ENCODE measurements at regions not wholly inside any gene's neighbourhood (a gene's known extent, or its start where the extent isn't known, plus 50 kb on each side); places are given as distances from the start of the nearest gene placed in this dataset.
"Not testable (repeated sequence)": the region's sequence is repeated elsewhere in the genome, so short reads cannot be mapped to it uniquely, and the experiment has no call there.

DNA sequence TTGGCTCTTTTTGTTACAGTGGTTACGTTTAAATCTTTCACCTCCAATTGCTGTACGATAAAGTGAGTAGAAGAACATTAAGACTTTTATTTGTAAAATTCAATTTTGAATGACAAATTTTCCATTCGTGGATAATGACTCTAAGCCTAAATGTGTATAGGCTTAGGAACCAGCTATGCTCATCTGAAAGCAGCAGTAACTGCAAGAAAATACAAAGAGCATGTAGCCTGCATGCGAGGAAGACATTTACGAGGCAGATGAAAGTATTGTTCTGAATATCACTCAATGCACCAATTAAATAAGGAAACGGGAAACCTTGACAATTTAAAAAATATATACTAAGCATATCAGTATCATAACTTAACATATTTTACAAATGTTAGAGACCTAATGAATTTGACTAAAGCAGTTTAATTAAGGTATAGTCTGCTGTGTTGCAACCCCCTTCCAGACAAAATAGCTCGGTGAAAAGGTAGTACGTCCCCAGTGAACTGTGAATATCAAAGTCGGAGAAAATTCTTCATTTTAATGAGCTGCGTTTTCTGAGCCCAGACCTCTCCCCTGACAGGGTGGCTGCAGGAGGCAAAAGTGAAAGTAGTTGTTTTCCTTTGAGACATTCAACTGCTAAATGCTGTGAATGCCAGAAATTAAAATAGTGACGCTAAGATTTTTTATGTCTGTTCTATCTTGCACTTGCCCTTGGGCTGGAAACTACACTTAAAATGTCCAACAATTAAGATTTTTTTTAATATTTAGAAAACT, 1236.5 kb upstream of the TENM3 start:
- no peak for DNase-seq

DNA sequence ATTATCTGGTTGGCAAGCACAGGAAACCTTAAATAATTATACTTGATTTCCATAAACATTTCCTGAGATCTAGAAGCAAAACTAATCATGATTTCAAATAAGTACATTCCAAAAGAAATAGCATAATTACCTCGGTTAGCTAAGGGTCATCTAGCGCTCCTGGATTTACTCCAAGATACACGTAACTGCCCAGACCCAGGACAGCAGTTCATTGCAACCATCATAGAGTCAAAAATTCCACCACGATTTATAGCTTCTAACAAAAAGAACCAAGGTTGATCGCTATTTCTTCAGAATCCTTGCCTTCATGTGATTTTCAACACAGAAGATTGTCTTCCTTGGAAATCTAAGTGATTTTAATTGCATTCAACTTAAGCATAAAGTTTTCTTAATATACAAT, 1235.5 kb upstream of the TENM3 start:
- no peak for DNase-seq

DNA sequence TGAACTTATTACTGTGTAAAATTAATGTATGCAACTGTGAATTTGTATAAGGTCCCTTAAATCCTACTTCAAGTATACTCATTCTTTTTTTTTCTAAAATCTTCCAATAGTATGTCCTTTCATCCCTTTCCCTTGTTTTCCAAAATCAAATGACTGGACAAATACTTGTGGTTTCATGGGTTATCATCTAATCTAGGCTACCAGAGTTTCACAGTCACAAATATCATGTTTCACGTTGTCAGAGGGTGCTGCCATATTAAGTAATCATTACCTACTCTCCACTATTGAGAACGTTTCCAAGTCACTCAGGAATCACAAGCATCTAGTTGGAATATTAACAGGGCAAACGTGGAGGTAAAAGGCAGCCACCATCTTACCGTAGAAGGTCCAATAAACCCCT, 1235.0 kb upstream of the TENM3 start:
- DNase-seq = no peak

DNA sequence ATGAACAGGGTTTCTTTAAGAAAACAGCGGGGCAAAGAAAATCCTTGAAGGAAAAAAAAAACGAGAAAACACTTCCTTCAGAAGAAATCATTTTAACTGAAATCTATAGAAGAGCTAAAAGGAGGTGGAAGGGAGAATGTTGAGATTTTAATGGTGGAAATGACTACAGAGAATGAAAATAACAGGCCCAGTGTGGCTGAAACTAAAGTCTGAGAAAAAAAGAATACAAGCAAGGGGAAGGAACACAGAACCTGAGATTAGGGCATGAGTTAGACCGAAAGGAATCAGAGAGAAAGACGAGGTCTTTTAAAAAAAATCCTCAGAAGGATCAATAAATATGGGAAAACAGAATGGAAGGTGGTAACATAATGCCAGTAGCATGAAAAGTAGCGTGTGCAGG, 1230.0 kb upstream of the TENM3 start:
- DNase-seq = no peak

DNA sequence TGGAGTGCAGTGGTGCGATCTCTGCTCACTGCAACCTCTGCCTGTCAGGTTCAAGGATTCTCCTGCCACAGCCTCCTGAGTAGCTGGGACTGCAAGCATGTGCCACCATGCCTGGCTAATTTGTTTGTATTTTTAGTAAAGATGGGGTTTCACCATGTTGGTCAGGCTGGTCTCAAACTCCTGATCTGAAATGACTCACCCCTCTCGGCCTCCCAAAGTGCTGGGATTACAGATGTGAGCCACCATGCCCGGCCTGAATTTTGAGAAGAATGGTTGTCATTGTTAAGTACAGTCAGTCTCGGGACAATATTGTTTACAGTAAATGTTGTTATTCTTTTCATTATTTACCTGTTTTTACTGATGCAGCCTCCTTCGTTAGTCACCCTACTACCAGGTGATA, 1226.2 kb upstream of the TENM3 start:
- DNase-seq = no peak

DNA sequence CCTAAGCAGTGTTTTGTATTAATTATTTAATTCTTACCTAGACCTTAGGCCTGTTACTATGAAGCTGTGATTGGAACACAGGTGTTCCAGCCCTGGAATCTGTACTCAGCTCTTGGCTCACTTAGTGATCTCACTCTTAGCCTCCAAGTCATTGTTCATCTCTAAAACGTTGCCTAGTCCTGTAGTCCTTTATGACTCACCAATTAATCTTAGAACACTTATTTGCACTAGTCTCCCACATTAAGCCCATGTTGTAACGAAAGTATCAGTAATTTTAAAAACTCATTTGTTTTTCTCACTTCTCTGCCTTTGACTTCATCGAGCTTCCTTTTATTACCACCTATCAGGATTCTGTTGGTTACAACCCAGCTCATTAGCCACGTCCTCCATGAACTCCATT, 1224.7 kb upstream of the TENM3 start:
- DNase-seq = no peak

DNA sequence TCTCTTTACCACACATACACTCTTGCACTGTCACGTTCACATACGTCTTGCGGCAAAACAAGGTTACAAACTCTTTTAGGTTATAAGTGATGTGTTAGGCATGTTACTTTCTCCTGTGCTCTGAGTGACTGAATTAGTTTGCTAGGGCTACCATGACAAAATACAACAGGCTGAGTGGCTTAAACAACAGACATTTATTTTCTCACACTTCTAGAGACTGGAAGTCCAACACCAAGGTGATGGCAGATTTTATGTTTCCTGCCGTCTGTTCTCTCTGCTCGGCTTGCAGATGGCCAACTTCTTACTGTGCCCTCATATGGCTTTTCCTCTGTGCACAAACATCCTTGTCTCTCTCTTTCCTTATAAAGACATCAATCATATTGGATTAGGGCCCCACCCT, 1224.3 kb upstream of the TENM3 start:
- DNase-seq = no peak

DNA sequence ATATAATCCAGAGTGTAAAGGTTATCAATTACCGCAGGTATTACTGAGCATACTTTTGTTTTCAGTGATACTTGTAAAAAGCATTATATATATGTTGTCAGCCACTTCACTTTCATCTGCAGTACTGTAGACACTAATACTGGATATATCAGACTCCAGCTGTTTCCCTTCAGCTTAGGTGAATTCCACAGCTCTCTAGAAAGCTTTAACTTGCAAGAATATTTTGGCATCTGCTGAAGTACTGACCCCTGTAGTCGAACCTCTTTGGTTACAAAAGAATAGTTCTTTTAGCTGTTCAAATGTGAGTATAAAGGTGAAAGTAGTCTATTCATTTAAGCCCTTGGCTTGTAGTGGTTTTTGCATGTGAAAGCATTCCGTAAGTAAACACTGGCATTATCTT, 1222.7 kb upstream of the TENM3 start:
- DNase-seq = no peak

DNA sequence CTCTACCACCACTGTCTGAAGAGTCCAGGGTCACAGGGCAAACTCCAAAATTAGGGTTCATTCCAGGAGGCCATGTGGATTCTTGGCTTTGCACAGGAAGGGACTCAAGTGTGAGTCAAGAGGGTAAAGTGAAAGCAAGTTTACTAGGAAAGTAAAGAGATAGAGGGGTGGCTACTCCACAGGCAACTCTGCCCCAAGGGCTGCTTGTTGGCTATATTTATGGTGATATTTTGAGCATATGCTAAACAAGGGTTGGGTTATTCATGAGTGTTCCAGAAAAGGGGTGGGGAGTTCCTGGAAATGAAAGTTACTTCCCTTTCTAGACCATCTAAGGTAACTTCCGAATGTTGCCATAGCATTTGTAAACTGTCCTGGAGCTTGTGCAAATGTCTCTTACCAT, 1222.0 kb upstream of the TENM3 start:
- no peak for DNase-seq

DNA sequence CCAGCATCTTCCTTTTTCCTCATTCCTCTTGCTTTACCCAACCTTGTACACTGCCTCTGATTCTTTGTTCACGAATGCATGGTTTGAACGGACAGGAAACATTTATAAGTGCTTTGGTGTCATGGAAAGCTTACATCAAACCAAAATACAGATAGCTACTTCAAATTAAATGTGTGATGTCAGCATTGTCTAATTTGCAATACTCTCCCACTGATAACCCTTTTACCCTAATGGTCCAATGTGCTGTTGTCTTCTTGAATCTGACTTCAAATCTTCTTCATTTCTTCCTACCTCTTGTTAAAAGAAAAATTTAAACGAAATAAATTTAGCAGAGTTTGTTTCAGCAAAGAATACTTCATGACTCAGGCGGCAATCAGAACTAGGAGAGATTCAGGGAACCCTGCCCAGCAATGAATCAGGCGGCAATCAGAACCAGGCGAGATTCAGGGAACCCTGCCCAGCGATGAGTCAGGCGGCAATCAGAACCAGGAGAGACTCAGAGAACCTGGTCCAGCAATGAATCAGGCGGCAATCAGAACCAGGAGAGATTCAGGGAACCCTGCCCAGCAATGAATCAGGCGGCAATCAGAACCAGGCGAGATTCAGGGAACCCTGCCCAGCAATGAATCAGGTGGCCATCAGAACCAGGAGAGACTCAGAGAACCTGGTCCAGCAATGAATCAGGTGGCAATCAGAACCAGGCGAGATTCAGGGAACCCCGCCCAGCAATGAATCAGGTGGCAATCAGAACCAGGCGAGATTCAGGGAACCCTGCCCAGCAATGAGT, 1212.9 kb upstream of the TENM3 start:
- DNase-seq = not testable (repeated sequence)

DNA sequence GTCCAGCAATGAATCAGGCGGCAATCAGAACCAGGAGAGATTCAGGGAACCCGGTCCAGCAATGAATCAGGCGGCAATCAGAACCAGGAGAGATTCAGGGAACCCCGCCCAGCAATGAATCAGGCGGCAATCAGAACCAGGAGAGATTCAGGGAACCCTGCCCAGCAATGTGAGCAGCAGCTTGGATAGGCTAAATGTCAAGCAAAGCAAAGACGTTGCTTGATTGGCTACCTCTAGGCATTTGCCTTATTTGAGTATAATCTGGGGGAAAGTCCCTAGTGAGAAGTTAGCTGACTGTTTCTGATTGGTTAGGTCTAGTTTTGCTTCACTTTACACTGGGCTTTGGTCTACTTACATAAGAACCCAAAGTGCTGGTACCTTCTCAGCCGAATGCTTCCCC, 1212.2 kb upstream of the TENM3 start:
- DNase-seq = no peak

DNA sequence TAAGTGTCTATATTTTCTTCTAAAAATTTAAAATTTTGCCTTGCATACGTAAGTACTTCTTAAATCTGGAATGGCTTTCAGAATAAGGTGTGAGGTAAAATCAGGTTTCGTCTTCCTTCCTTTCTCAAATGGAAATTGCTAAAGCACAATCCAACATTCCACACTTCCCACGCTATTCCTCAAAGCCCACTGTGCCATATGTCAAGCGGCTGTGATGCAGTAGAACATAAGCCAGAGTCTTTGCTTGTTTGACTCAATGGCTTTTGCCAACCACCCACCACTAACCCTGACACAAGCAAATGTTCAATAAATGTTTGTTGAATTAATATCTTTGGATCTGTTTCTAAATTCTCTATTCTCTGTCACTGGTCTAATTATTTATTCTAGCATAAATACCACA, 1199.7 kb upstream of the TENM3 start:
- DNase-seq = no peak

DNA sequence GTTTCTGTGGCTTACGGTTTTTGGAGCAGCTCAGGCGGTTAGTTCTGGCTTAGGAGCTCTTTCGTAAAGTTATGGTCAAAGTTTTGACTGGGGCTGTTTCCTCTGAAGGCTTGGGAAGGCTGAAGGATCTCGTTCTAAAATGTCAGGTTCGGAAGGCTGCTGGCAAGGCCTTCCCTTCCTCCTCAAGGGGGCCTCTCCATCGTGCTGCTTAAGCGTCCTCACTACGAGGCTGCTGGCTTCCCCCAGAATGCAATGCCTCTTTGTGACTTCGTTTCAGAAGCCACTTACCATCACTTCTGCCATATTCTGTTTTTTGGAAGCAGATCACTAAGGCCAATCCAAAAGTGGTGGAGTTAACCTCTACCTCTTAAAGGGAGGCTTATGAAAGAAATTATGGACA, 1196.4 kb upstream of the TENM3 start:
- DNase-seq = no peak

DNA sequence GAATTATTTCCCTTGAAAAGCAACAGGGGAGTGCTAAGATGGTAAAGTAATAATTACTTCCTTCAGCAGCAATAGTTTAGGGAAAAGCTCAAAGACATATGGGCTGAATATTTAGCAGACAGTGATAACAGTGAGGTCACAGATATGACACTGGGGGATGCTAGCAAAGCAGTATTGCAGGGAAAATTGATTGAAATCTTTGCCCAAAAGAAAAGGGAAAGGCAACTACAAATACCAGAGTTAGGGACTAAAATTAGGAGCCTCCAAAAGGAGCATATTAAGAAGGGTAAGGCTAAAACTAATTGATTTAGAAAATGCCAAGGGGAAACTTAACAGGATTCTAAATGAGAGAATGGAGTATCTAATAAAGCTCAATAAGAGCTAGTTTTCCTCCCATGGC, 1191.3 kb upstream of the TENM3 start:
- DNase-seq = no peak

DNA sequence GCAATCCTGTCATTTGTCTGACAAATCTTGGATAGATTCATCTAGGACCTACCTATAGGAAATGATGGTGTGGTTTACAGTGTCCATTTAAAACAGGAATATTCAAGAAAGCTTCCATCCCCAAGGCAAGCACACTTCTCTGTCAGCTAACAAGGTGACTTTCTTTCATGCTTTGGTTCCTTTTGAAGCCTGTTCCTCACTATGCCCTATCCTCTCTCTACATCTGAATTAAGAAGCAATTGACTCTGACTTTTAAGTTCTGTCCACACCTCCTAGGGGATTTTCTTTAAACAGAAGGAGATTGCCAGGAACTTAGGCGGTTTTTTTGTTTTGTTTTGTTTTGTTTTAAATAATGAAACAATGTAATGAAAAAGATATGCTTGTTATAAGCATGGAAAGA, 1181.4 kb upstream of the TENM3 start:
- no peak for DNase-seq

DNA sequence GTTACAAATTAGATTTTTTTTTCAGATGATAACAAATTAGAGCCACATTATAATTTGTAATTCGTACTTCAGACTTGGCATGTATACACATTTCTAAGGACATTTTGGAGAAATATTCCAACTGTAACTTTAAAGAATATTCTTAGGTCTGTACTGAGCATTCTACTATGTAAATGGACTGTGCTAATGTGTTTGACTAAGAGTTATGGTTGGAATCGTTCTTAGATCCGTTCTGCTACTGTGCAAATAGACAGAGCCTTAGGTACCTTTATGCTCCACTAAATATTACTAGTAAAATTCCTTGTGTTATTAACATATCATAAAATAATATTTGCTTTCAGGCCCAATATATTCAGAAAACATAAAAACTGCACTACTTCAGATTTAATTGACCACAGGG, 1180.0 kb upstream of the TENM3 start:
- DNase-seq = no peak

DNA sequence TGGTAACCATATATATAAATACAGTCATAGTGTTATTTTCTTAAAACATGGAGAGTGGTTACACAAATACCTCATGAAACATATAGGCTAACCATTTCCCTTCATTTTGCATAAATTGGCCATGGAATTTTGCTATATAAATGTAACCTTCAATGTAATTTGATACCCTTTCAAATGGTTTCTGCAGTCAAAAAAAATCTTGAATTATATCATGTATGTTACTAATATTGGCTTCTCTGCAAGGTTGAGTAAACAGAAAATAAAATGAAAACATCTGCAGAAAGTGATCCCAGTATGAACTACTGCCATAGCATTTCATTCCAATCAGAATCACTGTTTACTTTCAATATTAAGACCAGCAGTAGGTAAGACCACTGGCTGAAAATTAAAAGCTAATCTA, 1165.9 kb upstream of the TENM3 start:
- DNase-seq = no peak

DNA sequence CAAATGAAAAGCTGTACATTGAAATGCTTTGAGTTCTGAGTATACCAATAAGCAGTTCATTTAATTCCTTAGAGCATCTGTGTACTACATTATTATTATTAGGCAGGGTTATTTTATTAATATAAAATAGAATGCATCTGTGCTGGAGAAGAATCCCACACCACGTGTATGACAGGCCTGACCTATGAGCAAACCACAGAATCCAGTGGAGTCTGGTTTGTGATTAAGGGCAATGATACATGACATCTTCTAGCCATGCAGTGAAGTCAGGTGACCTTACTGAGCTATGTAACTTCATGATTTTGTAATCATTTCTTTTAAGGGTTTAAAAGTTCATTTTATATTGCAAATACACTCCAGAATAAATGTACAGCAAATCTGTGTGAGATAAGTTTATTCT, 1165.0 kb upstream of the TENM3 start:
- no peak for DNase-seq

DNA sequence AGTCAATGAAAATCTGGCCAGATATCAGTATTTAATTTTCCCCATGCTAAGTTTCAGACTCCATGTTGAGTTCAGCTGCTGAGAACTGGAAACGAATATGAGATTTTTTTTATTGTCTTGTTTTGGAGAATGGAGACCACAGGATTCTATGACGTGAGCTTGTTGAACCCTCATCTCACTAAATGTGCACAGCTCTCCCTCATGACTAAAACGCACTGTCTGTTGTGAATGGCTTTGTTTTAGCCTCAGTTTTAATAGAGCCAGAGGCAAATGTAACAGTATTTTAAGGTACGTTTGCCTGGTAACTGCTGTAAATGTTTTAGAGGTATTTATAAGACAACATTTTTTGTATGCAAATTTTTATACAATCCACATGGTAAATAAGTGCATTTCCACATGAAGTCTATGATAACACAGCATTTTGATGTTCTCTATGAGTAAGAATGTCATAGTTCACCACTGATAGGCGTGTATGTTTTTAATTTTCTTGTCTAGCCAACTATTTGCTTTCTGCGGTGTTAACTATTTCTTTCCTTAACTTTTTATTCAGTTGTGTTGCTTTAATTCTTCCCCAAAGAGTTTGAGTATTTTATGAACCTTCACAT, 1159.3 kb upstream of the TENM3 start:
- no peak for DNase-seq

DNA sequence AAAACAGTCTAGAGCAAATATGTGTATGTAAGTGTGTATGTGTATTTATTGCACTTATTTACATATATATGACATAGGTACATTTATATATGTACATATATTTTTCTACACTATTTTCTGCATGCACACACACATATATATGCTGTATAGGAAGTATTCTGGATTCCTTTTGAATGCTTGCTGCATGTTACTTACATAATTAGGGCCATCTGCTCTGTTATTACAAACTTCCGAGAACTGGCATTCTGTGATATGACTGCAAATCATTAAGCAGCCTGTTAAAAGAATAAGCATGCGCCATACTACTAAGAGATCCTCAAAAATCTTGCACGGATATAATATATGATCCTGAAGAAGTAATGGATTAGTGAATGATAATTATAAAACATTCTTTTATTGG, 1157.6 kb upstream of the TENM3 start:
- no peak for DNase-seq

DNA sequence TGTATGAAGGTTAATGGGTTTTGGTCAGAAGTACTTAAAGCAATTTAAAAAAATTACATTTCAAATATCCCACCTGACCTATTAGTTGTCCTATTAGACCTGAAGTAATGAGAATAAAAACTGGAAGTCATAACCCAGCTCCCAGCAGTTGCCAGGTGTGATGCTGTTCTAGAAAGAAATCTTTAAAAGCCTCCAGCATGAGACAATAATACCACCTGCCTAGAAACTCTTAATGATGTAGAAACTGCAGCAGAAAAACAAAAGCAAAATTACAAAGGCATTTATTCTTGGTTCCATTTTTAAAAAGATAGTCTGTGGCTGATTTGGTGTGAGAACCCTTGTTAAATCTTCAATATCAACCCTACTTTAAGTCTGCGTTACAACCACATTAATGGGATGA, 1137.7 kb upstream of the TENM3 start:
- no peak for DNase-seq

DNA sequence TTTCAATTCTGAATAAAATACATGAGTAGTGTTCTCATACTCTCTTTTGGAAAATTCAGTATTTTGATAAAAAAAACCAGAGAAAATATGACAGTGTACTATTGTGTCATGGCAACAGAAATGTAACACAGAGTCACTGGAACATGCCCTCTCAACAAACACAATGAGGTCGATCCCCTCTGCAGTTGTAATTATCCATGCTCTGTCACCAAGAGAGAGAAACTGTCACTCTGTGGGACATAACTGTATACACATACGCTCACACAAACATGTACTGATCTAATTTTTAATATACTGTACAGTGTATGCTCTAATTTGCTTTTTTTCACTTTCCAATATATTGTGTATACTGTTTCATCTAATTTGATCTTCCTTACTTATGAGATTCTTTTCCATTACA, 1136.8 kb upstream of the TENM3 start:
- no peak for DNase-seq

DNA sequence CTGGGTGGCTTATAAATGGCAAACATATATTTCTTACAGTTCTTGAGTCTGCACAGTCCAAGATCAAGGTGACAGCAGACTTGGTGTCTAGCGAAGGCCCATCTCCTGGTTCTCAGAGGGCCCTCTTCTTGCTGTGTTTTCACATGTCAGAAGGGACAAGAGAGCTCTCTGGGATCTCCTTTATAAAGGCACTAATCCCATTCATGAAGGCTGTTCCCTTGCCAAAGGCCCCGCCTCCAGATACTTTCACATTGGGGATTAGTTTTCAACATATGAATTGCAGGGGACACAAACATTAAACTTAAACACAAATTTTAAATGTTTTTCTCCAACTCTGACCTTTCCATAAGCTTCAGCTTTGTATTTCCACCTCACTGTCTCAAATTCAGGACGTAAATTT, 1135.0 kb upstream of the TENM3 start:
- no peak for DNase-seq

DNA sequence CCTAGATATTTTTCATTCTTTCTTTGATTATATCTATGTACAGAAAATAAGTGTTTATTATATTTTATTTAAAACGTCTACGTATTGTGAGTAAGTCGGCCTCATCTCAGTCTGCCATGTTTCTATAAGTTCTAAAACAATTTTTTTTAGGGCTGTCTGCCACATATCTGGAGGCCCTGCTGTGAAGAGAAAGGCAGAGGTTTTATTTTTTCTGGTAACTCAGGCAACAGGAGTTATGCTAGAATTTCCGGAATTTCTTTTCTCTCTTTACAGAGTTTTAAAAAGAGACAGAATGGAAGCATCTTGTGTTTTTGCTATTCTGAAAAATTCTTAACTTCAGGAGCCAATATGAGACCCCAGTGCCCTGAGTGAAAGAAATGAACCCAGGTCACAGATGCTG, 1124.0 kb upstream of the TENM3 start:
- DNase-seq = no peak
